Vagina (tissue), 2 donors: ENCODE measurements at regions not wholly inside any gene's neighbourhood (a gene's known extent, or its start where the extent isn't known, plus 50 kb on each side); places are given as distances from the start of the nearest gene placed in this dataset.

Experiments
- DNase-seq, 2 donors: peaks; one replicate each; pipeline ENCODE4 v3.0.0-alpha.2; 2017; ENCODE audit errors: extremely low spot score in 2 of 2
- H3K27ac ChIP-seq: fragments of 200-600 bp; sonication (generic); one replicate; pipeline ENCODE4 v1.5.1; 2019
- H3K27me3 ChIP-seq: fragments of 200-600 bp; sonication (generic); one replicate; pipeline ENCODE4 v1.5.1; 2019
- H3K36me3 ChIP-seq, 2 donors: fragments of 200-600 bp; sonication (generic); one replicate each; pipeline ENCODE4 v1.5.1; 2017 to 2019
- H3K4me1 ChIP-seq: fragments of 200-600 bp; sonication (generic); one replicate; pipeline ENCODE4 v1.5.1; 2019
- H3K4me3 ChIP-seq, 2 donors: fragments of 200-600 bp; sonication (generic); 1 replicate in 1 of 2; 2 replicates in 1 of 2; pipeline ENCODE4 v1.5.1; 2016 to 2019
- H3K9me3 ChIP-seq: fragments of 200-600 bp; sonication (generic); one replicate; pipeline ENCODE4 v1.5.1; 2019
- CTCF ChIP-seq, 3 experiments: fragments of 450-650 bp in 2 of 3; fragments of 200-600 bp in 1 of 3; sonication (generic) in 1 of 3; IDR thresholded peaks; one replicate each; pipeline ENCODE4 v1.5.1; 2017 to 2019; ENCODE audit warnings: antibody characterized with exemption in 3 of 3, mild to moderate bottlenecking in 2 of 3, moderate library complexity in 2 of 3
- POLR2A ChIP-seq, 2 donors: fragments of 450-650 bp; IDR thresholded peaks; one replicate each; pipeline ENCODE4 v1.6.1; 2017; ENCODE audit warnings: antibody characterized with exemption in 2 of 2, mild to moderate bottlenecking in 2 of 2, moderate library complexity in 2 of 2
- POLR2AphosphoS5 ChIP-seq, 2 donors: sonication (generic); formaldehyde crosslinking; IDR thresholded peaks; one replicate each; pipeline ENCODE4 v1.9.0; 2017; ENCODE audit warnings: antibody characterized with exemption in 2 of 2, mild to moderate bottlenecking in 2 of 2, low read depth in 1 of 2; ENCODE audit not compliant: insufficient read depth in 1 of 2
- intact Hi-C: fragments of 100-400 bp; cut with DNase I; formaldehyde crosslinking; loops from one replicate; pipeline ENCODE4 v1.15.1; 2023

- TF ChIP-seq POLR2AphosphoS5 (IDR thresholded peaks at IDR 0.05; ENCODE audit: insufficient read depth in 1 of 2, low read depth in 1 of 2) (no peak), POLR2A (IDR thresholded peaks at IDR 0.05) (no peak), CTCF (IDR thresholded peaks at IDR 0.05) (no peak)
- DNase-seq = no peak
- peaks cover 9% of the 10 kb centered on the region for H3K9me3 ChIP-seq
- no peak overlapping the region for H3K4me3 ChIP-seq
- no peaks in the 10 kb centered on the region for H3K36me3 ChIP-seq
- intact Hi-C loops = no loop called here
- no peak overlapping the region for H3K27ac ChIP-seq
- H3K27me3 ChIP-seq = no peaks in the 10 kb centered on the region
- H3K4me1 ChIP-seq = no peaks in the 10 kb centered on the region
These were observed 79.5 kb downstream of the EGLN3 start for GRCh38 chr14:33871394-33871793.

- DNase-seq = no peak
- Histone ChIP-seq H3K9me3 (no peaks in the 10 kb centered on the region), H3K4me3 (no peak overlapping the region), H3K27ac (no peak overlapping the region), H3K36me3 (no peaks in the 10 kb centered on the region), H3K27me3 (no peaks in the 10 kb centered on the region), H3K4me1 (no peaks in the 10 kb centered on the region)
- TF ChIP-seq CTCF (IDR thresholded peaks at IDR 0.05) = no peak
- intact Hi-C loops = no loop called here
These were observed 84.3 kb downstream of the EGLN3 start for GRCh38 chr14:33866425-33867088.

GRCh38 chr14:33862261-33862802, 88.5 kb downstream of the EGLN3 start:
- no peaks in the 10 kb centered on the region for H3K36me3 ChIP-seq

GRCh38 chr14:33859306-33859705, 91.6 kb downstream of the EGLN3 start:
- DNase-seq = no peak
- intact Hi-C loops = loop anchor here (5.0 kb wide), 1 partner anchor 742 kb away; no protein-coding TSS in a partner anchor
- TF ChIP-seq CTCF (IDR thresholded peaks at IDR 0.05) (no peak), POLR2A (IDR thresholded peaks at IDR 0.05) (no peak), POLR2AphosphoS5 (IDR thresholded peaks at IDR 0.05; ENCODE audit: insufficient read depth in 1 of 2, low read depth in 1 of 2) (no peak)

More at GRCh38 chr14:33862261-33862802, 88.5 kb downstream of the EGLN3 start:
- Histone ChIP-seq H3K27ac (no peak overlapping the region), H3K4me3 (no peak overlapping the region), H3K27me3 (no peaks in the 10 kb centered on the region), H3K4me1 (no peaks in the 10 kb centered on the region), H3K9me3 (no peaks in the 10 kb centered on the region)
- no peak for TF ChIP-seq POLR2AphosphoS5 (IDR thresholded peaks at IDR 0.05; ENCODE audit: insufficient read depth in 1 of 2, low read depth in 1 of 2)
- TF ChIP-seq POLR2A (IDR thresholded peaks at IDR 0.05) = no peak
- TF ChIP-seq CTCF (IDR thresholded peaks at IDR 0.05) = no peak
- intact Hi-C loops = no loop called here
- no peak for DNase-seq

GRCh38 chr14:33857650-33858049, 93.2 kb downstream of the EGLN3 start:
- DNase-seq = no peak
- no peaks in the 10 kb centered on the region for H3K27me3 ChIP-seq
- H3K4me1 ChIP-seq = no peaks in the 10 kb centered on the region
- intact Hi-C loops = loop anchor here (5.0 kb wide), 1 partner anchor 740 kb away; no protein-coding TSS in a partner anchor
- no peak overlapping the region for H3K27ac ChIP-seq
- no peaks in the 10 kb centered on the region for H3K9me3 ChIP-seq
- no peaks in the 10 kb centered on the region for H3K36me3 ChIP-seq
- H3K4me3 ChIP-seq = no peak overlapping the region
- TF ChIP-seq CTCF (IDR thresholded peaks at IDR 0.05) = no peak
- no peak for TF ChIP-seq POLR2AphosphoS5 (IDR thresholded peaks at IDR 0.05; ENCODE audit: insufficient read depth in 1 of 2, low read depth in 1 of 2)
- TF ChIP-seq POLR2A (IDR thresholded peaks at IDR 0.05) = no peak

More at GRCh38 chr14:33859306-33859705, 91.6 kb downstream of the EGLN3 start:
- Histone ChIP-seq H3K4me3 (no peak overlapping the region), H3K4me1 (no peaks in the 10 kb centered on the region), H3K9me3 (no peaks in the 10 kb centered on the region), H3K27ac (no peak overlapping the region), H3K27me3 (no peaks in the 10 kb centered on the region), H3K36me3 (no peaks in the 10 kb centered on the region)
